NCI-H345 treated with DMSO at 0.1 percent for 48 hours (cell line): ENCODE measurements at regions not wholly inside any gene's neighbourhood (a gene's known extent, or its start where the extent isn't known, plus 50 kb on each side); places are given as distances from the start of the nearest gene placed in this dataset.

Experiments
- DNase-seq: peaks from one replicate; lab custom pipeline; 2025; ENCODE audit not compliant: unreplicated experiment; lab: John Stamatoyannopoulos, UW

GRCh38 chr2:158009399-158009798, 92.3 kb upstream of the UPP2 start:
- no peak for DNase-seq

GRCh38 chr2:158006961-158007719, 94.5 kb upstream of the UPP2 start:
- DNase-seq: no peak

GRCh38 chr2:158004126-158004764, 97.4 kb upstream of the UPP2 start:
- DNase-seq: no peak

- no peak for DNase-seq
Observed at GRCh38 chr2:158002079-158002478, 99.6 kb upstream of the UPP2 start.

- DNase-seq: no peak
Observed at GRCh38 chr2:157996799-157997198, 104.9 kb upstream of the UPP2 start.

- DNase-seq: no peak
Observed at GRCh38 chr2:157995117-157995516, 106.6 kb upstream of the UPP2 start.

- no peak for DNase-seq
Observed at GRCh38 chr2:157991932-157992331, 109.7 kb upstream of the UPP2 start.

GRCh38 chr2:157990173-157990572, 111.5 kb upstream of the UPP2 start:
- DNase-seq: no peak

- DNase-seq: no peak
Observed at GRCh38 chr2:157989227-157989626, 112.4 kb upstream of the UPP2 start.

GRCh38 chr2:157986761-157987160, 110.6 kb upstream of the ACVR1 start:
- DNase-seq: no peak

GRCh38 chr2:157984866-157985265, 108.7 kb upstream of the ACVR1 start:
- DNase-seq: no peak

- DNase-seq: no peak
Observed at GRCh38 chr2:157980020-157980419, 103.9 kb upstream of the ACVR1 start.

GRCh38 chr2:157971702-157972101, 95.6 kb upstream of the ACVR1 start:
- no peak for DNase-seq

- DNase-seq: no peak
Observed at GRCh38 chr2:157967856-157968255, 91.7 kb upstream of the ACVR1 start.

GRCh38 chr2:157959249-157959648, 83.1 kb upstream of the ACVR1 start:
- no peak for DNase-seq

- no peak for DNase-seq
Observed at GRCh38 chr2:157957596-157957995, 81.5 kb upstream of the ACVR1 start.

- no peak for DNase-seq
Observed at GRCh38 chr2:157952558-157952957, 76.4 kb upstream of the ACVR1 start.

- DNase-seq: no peak
Observed at GRCh38 chr2:157948856-157949255, 72.7 kb upstream of the ACVR1 start.

- DNase-seq: no peak
Observed at GRCh38 chr2:157946919-157947557, 70.9 kb upstream of the ACVR1 start.

- no peak for DNase-seq
Observed at GRCh38 chr2:157940024-157940423, 63.9 kb upstream of the ACVR1 start.

GRCh38 chr2:157938556-157938955, 62.4 kb upstream of the ACVR1 start:
- no peak for DNase-seq

GRCh38 chr2:157936406-157936805, 60.3 kb upstream of the ACVR1 start:
- DNase-seq: no peak
